GM12865 (cell line): ENCODE measurements at regions not wholly inside any gene's neighbourhood (a gene's known extent, or its start where the extent isn't known, plus 50 kb on each side); places are given as distances from the start of the nearest gene placed in this dataset.

Experiments
- DNase-seq: peaks from one replicate; pipeline ENCODE4 v3.0.0; 2010; ENCODE audit warnings: low read depth
- H3K4me3 ChIP-seq: 2 replicates; pipeline ENCODE4 v1.5.1; 2011; ENCODE audit warnings: mild to moderate bottlenecking, low read depth, low read length, control low read depth
- TF ChIP-seq, protein P1 (sequence below): IDR thresholded peaks from 2 replicates; pipeline ENCODE4 v1.5.1; 2011; ENCODE audit warnings: low read length, control low read depth, low read depth, inconsistent platforms; ENCODE audit not compliant: insufficient read depth; ENCODE audit errors: missing control alignments

DNA sequence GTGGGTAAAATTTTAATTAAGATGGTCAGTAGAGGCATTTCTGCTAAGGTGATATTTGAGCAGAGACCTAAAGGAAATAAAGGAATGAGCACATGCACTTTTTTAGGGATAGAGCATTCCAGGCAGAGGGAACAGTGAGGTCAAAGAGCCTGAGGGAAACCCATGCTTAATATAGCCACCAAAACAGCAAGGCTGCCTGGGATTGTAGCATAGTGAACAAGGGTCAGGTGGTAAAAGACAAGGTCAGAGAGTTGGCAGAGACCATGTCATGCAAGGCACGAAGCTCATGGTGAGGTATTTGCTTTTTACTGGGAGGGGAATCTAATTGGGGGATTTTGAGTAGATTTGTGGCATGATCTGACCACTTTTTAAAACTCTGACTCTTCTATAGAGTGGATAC lies 344.6 kb upstream of the LRRC7 start:
- TF ChIP-seq, protein P1, sequence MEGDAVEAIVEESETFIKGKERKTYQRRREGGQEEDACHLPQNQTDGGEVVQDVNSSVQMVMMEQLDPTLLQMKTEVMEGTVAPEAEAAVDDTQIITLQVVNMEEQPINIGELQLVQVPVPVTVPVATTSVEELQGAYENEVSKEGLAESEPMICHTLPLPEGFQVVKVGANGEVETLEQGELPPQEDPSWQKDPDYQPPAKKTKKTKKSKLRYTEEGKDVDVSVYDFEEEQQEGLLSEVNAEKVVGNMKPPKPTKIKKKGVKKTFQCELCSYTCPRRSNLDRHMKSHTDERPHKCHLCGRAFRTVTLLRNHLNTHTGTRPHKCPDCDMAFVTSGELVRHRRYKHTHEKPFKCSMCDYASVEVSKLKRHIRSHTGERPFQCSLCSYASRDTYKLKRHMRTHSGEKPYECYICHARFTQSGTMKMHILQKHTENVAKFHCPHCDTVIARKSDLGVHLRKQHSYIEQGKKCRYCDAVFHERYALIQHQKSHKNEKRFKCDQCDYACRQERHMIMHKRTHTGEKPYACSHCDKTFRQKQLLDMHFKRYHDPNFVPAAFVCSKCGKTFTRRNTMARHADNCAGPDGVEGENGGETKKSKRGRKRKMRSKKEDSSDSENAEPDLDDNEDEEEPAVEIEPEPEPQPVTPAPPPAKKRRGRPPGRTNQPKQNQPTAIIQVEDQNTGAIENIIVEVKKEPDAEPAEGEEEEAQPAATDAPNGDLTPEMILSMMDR = no peak
- no peak for DNase-seq

DNA sequence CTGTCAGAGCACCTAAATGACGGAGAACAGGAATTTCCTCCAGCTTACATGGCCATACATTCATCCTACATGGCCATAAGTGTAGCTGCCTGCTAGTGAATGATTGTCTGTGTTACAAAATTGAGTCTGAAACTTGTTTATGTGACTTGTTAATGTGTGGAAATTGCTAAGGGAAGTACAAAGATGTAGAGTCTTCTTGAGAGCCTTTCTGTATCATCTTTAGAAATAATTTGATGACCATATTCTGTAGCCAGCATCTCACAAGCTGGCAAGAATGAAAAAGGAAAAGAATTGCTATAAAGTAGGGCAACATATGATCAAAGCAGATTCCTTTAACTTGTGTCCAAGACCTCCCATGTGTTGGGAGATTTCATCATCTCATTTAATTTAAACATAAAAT lies 339.2 kb upstream of the LRRC7 start:
- DNase-seq = no peak
- H3K4me3 ChIP-seq = no peak overlapping the region
- TF ChIP-seq, protein P1 = no peak

More for the DNA sequence above, 344.6 kb upstream of the LRRC7 start:
- H3K4me3 ChIP-seq = no peak overlapping the region

DNA sequence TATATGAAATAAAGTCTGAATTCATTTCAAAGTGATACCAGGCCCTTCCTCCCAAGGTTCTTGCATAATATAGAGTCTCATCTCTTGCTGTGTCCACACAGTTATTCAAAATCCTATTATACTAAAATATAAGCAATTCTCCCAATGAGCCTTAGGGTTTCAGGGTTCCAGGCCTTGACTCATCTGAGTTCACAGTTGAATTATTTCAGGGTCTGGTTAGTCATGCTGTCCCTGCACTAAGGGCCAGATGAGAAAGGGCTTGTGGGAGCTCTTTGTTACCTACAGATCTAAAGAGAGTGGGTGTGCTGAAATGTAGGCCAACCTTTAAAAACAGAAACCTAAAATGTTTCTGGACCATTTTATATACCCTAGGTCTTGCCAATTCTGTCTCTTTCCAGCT lies 337.5 kb upstream of the LRRC7 start:
- no peak overlapping the region for H3K4me3 ChIP-seq
- TF ChIP-seq, protein P1 = no peak
- no peak for DNase-seq

DNA sequence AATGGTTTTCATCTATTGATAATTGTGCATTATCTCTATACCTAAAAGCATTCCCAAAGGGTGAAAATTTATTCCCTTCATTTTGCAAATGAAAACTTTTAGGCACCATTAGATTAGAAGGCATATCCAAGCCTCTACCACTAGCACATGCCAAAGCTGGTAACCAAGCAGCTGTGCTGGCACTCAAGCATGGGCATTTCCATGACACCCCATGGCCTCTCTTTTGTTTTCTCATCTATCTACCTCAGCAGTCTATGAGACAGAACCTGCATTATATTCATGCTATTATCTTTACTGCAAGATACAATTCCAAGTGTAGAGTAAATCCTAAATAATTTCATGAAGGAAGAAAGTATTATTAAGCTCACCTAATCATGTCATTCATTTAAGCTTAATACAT lies 334.3 kb upstream of the LRRC7 start:
- H3K4me3 ChIP-seq = no peak overlapping the region
- DNase-seq = no peak
- TF ChIP-seq, protein P1 = no peak

DNA sequence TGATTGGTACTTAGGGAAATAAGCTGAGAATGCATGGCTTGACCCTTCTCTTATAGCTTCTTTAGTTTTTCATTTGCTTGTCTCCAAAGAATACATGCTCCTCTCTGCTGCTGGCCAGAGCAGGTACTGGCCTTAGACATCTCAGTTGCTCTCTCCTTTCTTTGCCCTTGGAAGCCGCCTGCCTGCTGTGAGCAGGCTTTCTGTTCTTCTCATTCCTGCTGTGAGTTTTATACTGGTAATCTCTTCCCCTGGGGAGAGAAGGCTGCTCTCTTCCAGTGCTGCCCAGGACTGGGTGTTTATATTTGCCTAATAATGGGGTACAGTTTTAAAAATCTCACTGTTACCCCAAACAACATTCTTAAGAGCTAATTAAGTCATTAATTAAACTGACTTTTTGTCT lies 323.5 kb upstream of the LRRC7 start:
- H3K4me3 ChIP-seq = no peak overlapping the region
- DNase-seq = no peak
- TF ChIP-seq, protein P1 = no peak

DNA sequence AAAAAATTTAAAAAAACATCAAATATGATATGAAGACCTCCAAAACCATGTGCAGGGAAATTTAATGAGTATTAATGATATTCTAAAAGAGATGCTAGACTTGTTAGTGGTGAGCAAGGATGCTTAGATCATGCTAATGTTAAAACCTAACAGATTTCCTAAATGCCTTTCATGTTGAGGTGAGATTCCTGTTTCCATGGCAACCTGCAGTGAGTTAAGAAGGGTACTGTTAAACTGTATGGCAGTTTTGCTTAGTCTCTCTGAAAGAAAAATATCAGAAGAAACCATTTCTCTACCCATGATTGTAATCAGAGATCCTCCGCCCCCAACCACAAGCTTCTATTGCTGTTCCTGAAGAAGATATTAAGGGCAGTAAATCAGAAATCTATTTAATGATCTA lies 321.6 kb upstream of the LRRC7 start:
- no peak for DNase-seq
- TF ChIP-seq, protein P1 = no peak
- H3K4me3 ChIP-seq = no peak overlapping the region

DNA sequence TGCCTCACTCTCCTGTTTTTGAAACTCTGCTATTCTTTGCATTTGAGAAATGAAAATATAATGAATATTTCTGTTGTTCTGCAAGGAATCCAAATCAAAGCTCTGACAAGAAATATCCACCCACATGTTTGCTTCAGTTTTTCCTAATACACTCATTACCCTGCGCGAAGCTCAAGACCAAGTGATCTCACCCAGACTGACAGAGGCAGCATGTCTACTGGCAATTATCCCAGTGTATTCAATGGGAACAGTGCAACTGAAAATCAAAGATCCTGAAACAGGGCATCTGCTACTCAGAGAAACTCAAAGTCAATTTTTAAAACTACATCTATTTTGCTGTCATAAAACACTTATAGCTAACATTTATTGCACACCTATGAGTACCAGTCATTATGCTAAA lies 321.0 kb upstream of the LRRC7 start:
- TF ChIP-seq, protein P1 = no peak
- no peak for DNase-seq
- no peak overlapping the region for H3K4me3 ChIP-seq
